GM21423 (cell line): ENCODE measurements at regions not wholly inside any gene's neighbourhood (a gene's known extent, or its start where the extent isn't known, plus 50 kb on each side); places are given as distances from the start of the nearest gene placed in this dataset.

ENCODE experiments used
- ATAC-seq: cut with Tn5 transposase; IDR thresholded peaks from one replicate; pipeline ENCODE4 v1.9.1; 2021; ENCODE audit warnings: mild to moderate bottlenecking, moderate library complexity; ENCODE audit not compliant: unreplicated experiment

GRCh38 chr4:14496969-14497368, 505.3 kb upstream of the CPEB2 start:
- no peak for ATAC-seq

GRCh38 chr4:14504162-14504561, 498.1 kb upstream of the CPEB2 start:
- no peak for ATAC-seq

GRCh38 chr4:14513471-14513870, 488.8 kb upstream of the CPEB2 start:
- no peak for ATAC-seq

GRCh38 chr4:14515556-14515955, 486.7 kb upstream of the CPEB2 start:
- ATAC-seq = no peak

GRCh38 chr4:14518136-14518535, 484.1 kb upstream of the CPEB2 start:
- no peak for ATAC-seq

- no peak for ATAC-seq
Measured at GRCh38 chr4:14520171-14520570, 482.1 kb upstream of the CPEB2 start.

- ATAC-seq = no peak
Measured at GRCh38 chr4:14524276-14524675, 478.0 kb upstream of the CPEB2 start.

- no peak for ATAC-seq
Measured at GRCh38 chr4:14528918-14529317, 473.4 kb upstream of the CPEB2 start.

GRCh38 chr4:14529653-14530052, 472.6 kb upstream of the CPEB2 start:
- no peak for ATAC-seq

- ATAC-seq = no peak
Measured at GRCh38 chr4:14532436-14532835, 469.8 kb upstream of the CPEB2 start.

GRCh38 chr4:14539246-14539645, 463.0 kb upstream of the CPEB2 start:
- no peak for ATAC-seq

- no peak for ATAC-seq
Measured at GRCh38 chr4:14545163-14545562, 457.1 kb upstream of the CPEB2 start.

- no peak for ATAC-seq
Measured at GRCh38 chr4:14545807-14546206, 456.5 kb upstream of the CPEB2 start.

GRCh38 chr4:14552119-14552518, 450.2 kb upstream of the CPEB2 start:
- no peak for ATAC-seq

GRCh38 chr4:14559646-14560045, 442.6 kb upstream of the CPEB2 start:
- ATAC-seq = no peak

GRCh38 chr4:14560577-14560976, 441.7 kb upstream of the CPEB2 start:
- no peak for ATAC-seq

- ATAC-seq = no peak
Measured at GRCh38 chr4:14562901-14563300, 439.4 kb upstream of the CPEB2 start.

GRCh38 chr4:14564281-14564680, 438.0 kb upstream of the CPEB2 start:
- ATAC-seq = no peak

- ATAC-seq = no peak
Measured at GRCh38 chr4:14566518-14566917, 435.8 kb upstream of the CPEB2 start.

GRCh38 chr4:14568351-14568750, 433.9 kb upstream of the CPEB2 start:
- no peak for ATAC-seq

- ATAC-seq = no peak
Measured at GRCh38 chr4:14575289-14575688, 427.0 kb upstream of the CPEB2 start.

- no peak for ATAC-seq
Measured at GRCh38 chr4:14575919-14576318, 426.4 kb upstream of the CPEB2 start.

- ATAC-seq = no peak
Measured at GRCh38 chr4:14580061-14580460, 422.2 kb upstream of the CPEB2 start.

GRCh38 chr4:14581741-14582140, 420.5 kb upstream of the CPEB2 start:
- no peak for ATAC-seq
